ENCODE measurements at regions not wholly inside any gene's neighbourhood (a gene's known extent, or its start where the extent isn't known, plus 50 kb on each side); places are given as distances from the start of the nearest gene placed in this dataset.

DNA sequence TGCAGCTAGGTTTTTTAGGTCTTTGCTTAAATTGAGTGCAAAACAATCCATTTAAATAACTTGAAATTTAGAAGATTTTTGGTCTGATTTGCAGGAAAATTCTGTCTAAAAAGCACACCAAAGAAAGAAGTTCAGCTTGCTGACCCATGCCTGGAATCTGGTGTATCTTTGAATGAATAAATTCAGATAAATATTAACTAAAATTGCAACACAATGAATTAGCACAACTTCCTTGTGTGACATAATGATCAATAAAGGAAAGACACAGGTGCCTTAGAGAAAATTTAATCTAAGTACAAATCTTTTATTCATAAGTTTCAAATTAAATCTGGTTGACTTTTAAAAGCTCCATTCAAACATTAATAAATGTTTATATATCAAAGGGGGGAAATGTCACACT, 791.5 kb upstream of the LCORL start:
- Histone ChIP-seq H3T11ph (ENCODE audit: low read length) (no peak overlapping the region), H4K91ac (ENCODE audit: insufficient read length, low read depth, low read length) (no peak overlapping the region), H4K5ac (ENCODE audit: insufficient read length, low read depth, low read length) (no peak overlapping the region), H3K4me2 (ENCODE audit: insufficient read depth, insufficient read length, low read length) (no peak overlapping the region), H2BK15ac (ENCODE audit: low read depth, low read length) (no peak overlapping the region), H2AK5ac (ENCODE audit: insufficient read length, low read length) (no peak overlapping the region), H3K56ac (ENCODE audit: insufficient read length, low read depth, low read length) (no peak overlapping the region), H2BK5ac (ENCODE audit: insufficient read length, low read length) (no peak overlapping the region), H3K9me3 (ENCODE audit: control insufficient read depth, low read depth, low read length) (no peaks in the 10 kb centered on the region), H3K23ac (ENCODE audit: insufficient read length, low read depth, low read length) (no peak overlapping the region), H2AFZ (ENCODE audit: low read length) (no peak overlapping the region), H2BK12ac (ENCODE audit: insufficient read length, low read depth, low read length) (no peak overlapping the region), H3K4me1 (ENCODE audit: insufficient read depth, low read length) (no peaks in the 10 kb centered on the region), H3K9ac (ENCODE audit: extremely low read depth, insufficient read length, low read length) (no peak overlapping the region), H3K27ac (ENCODE audit: insufficient read length, low read depth, low read length) (no peak overlapping the region), H4K20me1 (ENCODE audit: control insufficient read depth, insufficient read depth, insufficient read length) (no peaks in the 10 kb centered on the region), H3K4ac (ENCODE audit: low read depth, low read length) (no peak overlapping the region), H3K79me2 (ENCODE audit: insufficient read depth, low read length) (no peaks in the 10 kb centered on the region), H4K8ac (replicated peaks; ENCODE audit: insufficient read length, low read depth, low read length) (no peak overlapping the region), H2BK20ac (ENCODE audit: low read depth, low read length, poor library complexity, severe bottlenecking) (no peak overlapping the region), H2BK120ac (ENCODE audit: low read depth, low read length, poor library complexity, severe bottlenecking) (no peak overlapping the region), H3K79me1 (ENCODE audit: insufficient read depth, low read depth, low read length, poor library complexity, severe bottlenecking) (no peaks in the 10 kb centered on the region), H3K27me3 (ENCODE audit: insufficient read depth, low read length) (no peaks in the 10 kb centered on the region), H3K18ac (ENCODE audit: insufficient read length, low read depth, low read length) (no peak overlapping the region), H3K23me2 (ENCODE audit: insufficient read length, low read depth, low read length, poor library complexity, severe bottlenecking) (no peaks in the 10 kb centered on the region), H3K14ac (ENCODE audit: insufficient read depth, low read length) (no peak overlapping the region)
- Mint-ChIP-seq H3K4me1 (peaks cover 3 to 5% of the 10 kb centered on the region in 2 experiments; a peak in 2 of 4 replicates), H3K9me3 (peaks cover 22 to 25% of the 10 kb centered on the region in 2 experiments), H3K27me3 (ENCODE audit: low read depth) (no peaks in the 10 kb centered on the region), H3K27ac (no peak overlapping the region), H3K4me3 (no peak overlapping the region), H3K36me3 (ENCODE audit: insufficient read depth in 1 of 3, low read depth in 3 of 3) (peaks cover 19 to 22% (median 22%) of the 10 kb centered on the region in 3 experiments)
- no peak for DNase-seq
- TF ChIP-seq, protein P1, sequence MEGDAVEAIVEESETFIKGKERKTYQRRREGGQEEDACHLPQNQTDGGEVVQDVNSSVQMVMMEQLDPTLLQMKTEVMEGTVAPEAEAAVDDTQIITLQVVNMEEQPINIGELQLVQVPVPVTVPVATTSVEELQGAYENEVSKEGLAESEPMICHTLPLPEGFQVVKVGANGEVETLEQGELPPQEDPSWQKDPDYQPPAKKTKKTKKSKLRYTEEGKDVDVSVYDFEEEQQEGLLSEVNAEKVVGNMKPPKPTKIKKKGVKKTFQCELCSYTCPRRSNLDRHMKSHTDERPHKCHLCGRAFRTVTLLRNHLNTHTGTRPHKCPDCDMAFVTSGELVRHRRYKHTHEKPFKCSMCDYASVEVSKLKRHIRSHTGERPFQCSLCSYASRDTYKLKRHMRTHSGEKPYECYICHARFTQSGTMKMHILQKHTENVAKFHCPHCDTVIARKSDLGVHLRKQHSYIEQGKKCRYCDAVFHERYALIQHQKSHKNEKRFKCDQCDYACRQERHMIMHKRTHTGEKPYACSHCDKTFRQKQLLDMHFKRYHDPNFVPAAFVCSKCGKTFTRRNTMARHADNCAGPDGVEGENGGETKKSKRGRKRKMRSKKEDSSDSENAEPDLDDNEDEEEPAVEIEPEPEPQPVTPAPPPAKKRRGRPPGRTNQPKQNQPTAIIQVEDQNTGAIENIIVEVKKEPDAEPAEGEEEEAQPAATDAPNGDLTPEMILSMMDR (conservative IDR thresholded peaks at IDR 0.05) = no peak
